Liver (tissue), 3 donors: ENCODE measurements at regions not wholly inside any gene's neighbourhood (a gene's known extent, or its start where the extent isn't known, plus 50 kb on each side); places are given as distances from the start of the nearest gene placed in this dataset.

Experiments
- CTCF ChIP-seq: fragments of 150-350 bp; IDR thresholded peaks from 2 replicates; pipeline ENCODE4 v1.5.1; 2017; ENCODE audit warnings: improper control_type of control experiment, low read depth, low read length; ENCODE audit not compliant: missing input control
- EGR1 ChIP-seq, 2 donors: IDR thresholded peaks; 2 replicates each; pipeline ENCODE4 v1.6.1; 2016 to 2018; ENCODE audit warnings: antibody characterized with exemption in 2 of 2, low read depth in 2 of 2
- RAD21 ChIP-seq, 2 donors: IDR thresholded peaks; 2 replicates each; pipeline ENCODE4 v1.6.1; 2016; ENCODE audit warnings: antibody characterized with exemption in 2 of 2, mild to moderate bottlenecking in 2 of 2
- REST ChIP-seq: IDR thresholded peaks from 2 replicates; pipeline ENCODE4 v1.6.1; 2016; ENCODE audit warnings: antibody characterized with exemption, mild to moderate bottlenecking
- SP1 ChIP-seq: IDR thresholded peaks from 2 replicates; pipeline ENCODE4 v1.6.1; 2018; ENCODE audit warnings: antibody characterized with exemption, mild to moderate bottlenecking
- TAF1 ChIP-seq: conservative IDR thresholded peaks from 2 replicates; pipeline ENCODE4 v1.6.1; 2016; ENCODE audit warnings: antibody characterized with exemption, mild to moderate bottlenecking
- YY1 ChIP-seq: IDR thresholded peaks from 2 replicates; pipeline ENCODE4 v1.6.1; 2016; ENCODE audit warnings: antibody characterized with exemption, mild to moderate bottlenecking
- donor health status: healthy.
- donor health status: healthy.

- TF ChIP-seq CTCF (no peak), EGR1 (IDR thresholded peaks at IDR 0.05; ENCODE audit: low read depth in 2 of 2) (no peak), REST (no peak), YY1 (no peak), TAF1 (no peak), SP1 (no peak), RAD21 (IDR thresholded peaks at IDR 0.05) (no peak)
Observed at GRCh38 chr22:48981371-48982061, 846.2 kb downstream of the BRD1 start.
